SJSA1 (cell line): ENCODE measurements at regions not wholly inside any gene's neighbourhood (a gene's known extent, or its start where the extent isn't known, plus 50 kb on each side); places are given as distances from the start of the nearest gene placed in this dataset.
A peak's percentile ranks its signal among the peaks of the same experiment; 100 is the strongest.

Experiments used
- DNase-seq, 2 experiments: peaks; one replicate each; pipeline ENCODE4 v3.0.0-alpha.2; 2015 to 2020; ENCODE audit warnings: low spot score in 2 of 2, low read depth in 1 of 2
- H3K27ac ChIP-seq: fragments of 250-450 bp; sonication (Bioruptor Pico); 2 replicates; pipeline ENCODE4 v1.5.1; 2020; ENCODE audit warnings: mild to moderate bottlenecking, moderate library complexity
- H3K27me3 ChIP-seq: fragments of 250-450 bp; sonication (Bioruptor Pico); replicated peaks from 2 replicates; pipeline ENCODE4 v1.5.1; 2020; ENCODE audit warnings: mild to moderate bottlenecking, moderate library complexity
- H3K36me3 ChIP-seq: fragments of 250-450 bp; sonication (Bioruptor Pico); 2 replicates; pipeline ENCODE4 v1.5.1; 2020; ENCODE audit warnings: mild to moderate bottlenecking
- H3K4me1 ChIP-seq: fragments of 250-450 bp; sonication (Bioruptor Pico); replicated peaks from 2 replicates; pipeline ENCODE4 v1.6.1; 2021; ENCODE audit warnings: mild to moderate bottlenecking
- H3K4me3 ChIP-seq: fragments of 250-450 bp; sonication (Bioruptor Pico); 2 replicates; pipeline ENCODE4 v1.5.1; 2020; ENCODE audit warnings: mild to moderate bottlenecking
- H3K9me3 ChIP-seq: fragments of 250-450 bp; sonication (Bioruptor Pico); replicated peaks from 2 replicates; pipeline ENCODE4 v1.5.1; 2020; ENCODE audit warnings: mild to moderate bottlenecking

DNA sequence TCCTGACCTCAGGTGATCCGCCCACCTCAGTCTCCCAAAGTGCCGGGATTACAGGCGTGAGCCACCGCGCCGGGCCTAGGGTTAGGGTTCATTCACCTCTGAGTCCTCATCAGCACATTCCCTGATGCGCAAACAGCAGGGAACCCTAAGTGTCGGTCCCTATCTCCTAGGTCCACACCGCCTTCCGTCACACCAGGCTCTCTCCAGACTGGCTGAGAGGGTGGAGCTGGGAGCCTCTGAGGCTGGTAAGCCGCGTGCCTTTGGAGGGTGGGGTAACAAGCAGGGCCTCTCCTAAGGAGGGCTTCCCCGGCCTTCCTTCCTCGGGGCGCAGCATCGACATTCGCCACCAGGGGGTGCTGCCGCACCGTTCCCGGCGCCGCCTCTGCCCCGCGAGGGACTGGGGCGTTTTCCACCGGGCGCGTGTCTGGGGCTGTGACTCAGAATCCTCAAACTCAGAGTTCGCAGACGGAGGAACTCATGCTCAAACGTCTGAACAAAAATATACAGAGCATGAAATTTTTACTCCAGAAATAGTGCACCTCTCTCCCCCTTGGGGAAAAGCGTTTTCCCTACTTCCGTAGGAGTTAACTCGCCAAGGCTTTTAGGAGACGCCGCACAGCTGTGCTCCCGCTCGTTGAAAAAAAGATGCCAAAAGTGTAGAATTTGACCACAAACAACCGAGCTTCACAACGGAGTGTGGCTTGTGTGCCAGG lies 63.9 kb upstream of the ASAP2 start:
- no peaks in the 10 kb centered on the region for H3K9me3 ChIP-seq
- peak; percentile 88 to 97 for DNase-seq
- peaks cover 10% of the 10 kb centered on the region for H3K4me1 ChIP-seq
- H3K27me3 ChIP-seq, result no peaks in the 10 kb centered on the region
- 0 out of 2 replicates have a peak overlapping the region, but pooled peaks have one; percentile 2 for H3K4me3 ChIP-seq
- H3K36me3 ChIP-seq, result no peaks in the 10 kb centered on the region
- H3K27ac ChIP-seq, result no peak overlapping the region

DNA sequence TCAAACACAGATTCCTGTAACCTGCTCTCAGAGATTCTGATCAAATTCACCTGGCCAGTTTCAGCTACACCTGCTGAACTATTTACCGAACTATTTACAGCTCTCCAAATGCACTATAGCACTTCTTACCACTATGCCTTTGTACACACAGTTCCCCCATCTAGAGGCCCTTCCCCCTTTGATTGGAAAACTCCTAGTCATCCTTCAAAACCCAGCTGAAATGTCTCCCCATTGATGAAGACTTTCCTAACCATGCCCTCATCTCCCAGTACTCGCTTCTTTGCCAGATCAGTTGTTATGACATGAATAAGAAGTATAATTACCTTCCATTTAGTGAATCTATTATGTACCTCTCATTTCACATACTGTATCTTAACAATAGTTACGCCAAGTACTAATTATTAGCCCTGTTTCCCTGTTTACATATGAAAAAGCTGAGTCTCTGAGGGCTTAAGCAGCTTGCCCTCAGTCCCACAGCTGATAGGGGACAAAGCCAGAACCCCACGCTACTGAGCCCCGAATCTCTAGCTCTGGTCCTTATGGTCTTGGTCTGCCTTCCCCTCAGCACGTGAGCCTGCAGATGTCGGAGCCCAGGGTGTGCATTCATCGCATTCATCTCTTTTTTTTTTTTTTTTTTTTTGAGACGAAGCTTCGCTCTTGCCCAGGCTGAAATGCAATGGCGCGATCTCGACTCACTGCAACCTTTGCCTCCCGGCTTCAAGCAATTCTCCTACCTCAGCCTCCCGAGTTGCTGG lies 64.7 kb upstream of the ASAP2 start:
- Histone ChIP-seq H3K36me3 (no peaks in the 10 kb centered on the region), H3K4me1 (peaks cover 10% of the 10 kb centered on the region), H3K27me3 (no peaks in the 10 kb centered on the region), H3K9me3 (no peaks in the 10 kb centered on the region), H3K4me3 (no peak overlapping the region), H3K27ac (no peak overlapping the region)
- DNase-seq, result no peak

DNA sequence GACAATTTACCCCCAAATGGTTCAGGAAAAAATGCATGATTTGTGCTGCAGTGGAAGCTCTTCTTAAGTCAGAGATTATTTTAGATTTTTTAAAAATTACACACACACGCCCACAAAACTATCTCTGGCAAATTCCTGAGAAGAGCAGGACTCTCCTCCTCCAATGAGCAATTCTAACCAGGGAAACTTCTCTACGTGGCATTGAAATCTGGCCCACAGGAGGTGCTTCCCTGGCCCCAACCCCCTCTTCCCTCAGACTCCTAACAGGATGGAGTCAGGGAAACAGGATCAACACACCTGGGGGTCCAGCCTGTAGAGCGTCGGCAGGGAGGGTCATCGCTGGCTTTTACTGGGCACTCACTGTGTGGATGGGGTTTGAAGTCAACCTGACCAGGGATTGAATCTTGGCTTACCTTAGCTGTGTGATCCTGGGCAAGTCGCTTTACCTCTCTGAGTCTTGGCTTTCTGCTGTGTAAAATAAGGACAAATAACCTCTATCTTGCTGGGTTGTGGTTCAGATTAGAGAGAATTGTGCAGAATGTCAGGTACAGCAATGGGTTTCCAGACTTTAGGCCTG lies 65.4 kb upstream of the ASAP2 start:
- H3K27me3 ChIP-seq, result no peaks in the 10 kb centered on the region
- no peak overlapping the region for H3K4me3 ChIP-seq
- H3K4me1 ChIP-seq, result peaks cover 10% of the 10 kb centered on the region
- no peak overlapping the region for H3K27ac ChIP-seq
- H3K9me3 ChIP-seq, result no peaks in the 10 kb centered on the region
- no peak for DNase-seq
- no peaks in the 10 kb centered on the region for H3K36me3 ChIP-seq

DNA sequence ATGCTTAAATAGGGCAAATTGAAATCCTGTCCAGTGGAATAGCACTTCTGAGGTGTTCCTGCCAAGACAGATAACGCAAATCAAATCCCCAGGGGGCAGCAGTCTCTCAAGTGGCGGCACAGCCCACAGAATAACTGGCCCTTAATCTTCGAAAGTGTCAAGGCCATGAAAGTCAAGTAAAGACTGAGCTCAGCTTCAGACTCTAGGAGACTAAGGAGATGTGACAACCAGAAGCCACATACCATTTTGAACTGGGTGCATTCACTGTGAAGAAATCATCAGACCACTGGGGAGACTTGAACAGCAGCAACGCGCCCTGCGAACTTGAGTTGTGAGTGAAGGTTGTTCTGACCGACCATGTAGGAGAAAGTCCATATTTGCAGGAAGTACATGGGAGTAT lies 66.0 kb upstream of the ASAP2 start:
- H3K27me3 ChIP-seq, result no peaks in the 10 kb centered on the region
- H3K36me3 ChIP-seq, result no peaks in the 10 kb centered on the region
- no peaks in the 10 kb centered on the region for H3K9me3 ChIP-seq
- DNase-seq, result no peak
- H3K4me1 ChIP-seq, result peaks cover 10% of the 10 kb centered on the region
- no peak overlapping the region for H3K27ac ChIP-seq
- H3K4me3 ChIP-seq, result no peak overlapping the region

DNA sequence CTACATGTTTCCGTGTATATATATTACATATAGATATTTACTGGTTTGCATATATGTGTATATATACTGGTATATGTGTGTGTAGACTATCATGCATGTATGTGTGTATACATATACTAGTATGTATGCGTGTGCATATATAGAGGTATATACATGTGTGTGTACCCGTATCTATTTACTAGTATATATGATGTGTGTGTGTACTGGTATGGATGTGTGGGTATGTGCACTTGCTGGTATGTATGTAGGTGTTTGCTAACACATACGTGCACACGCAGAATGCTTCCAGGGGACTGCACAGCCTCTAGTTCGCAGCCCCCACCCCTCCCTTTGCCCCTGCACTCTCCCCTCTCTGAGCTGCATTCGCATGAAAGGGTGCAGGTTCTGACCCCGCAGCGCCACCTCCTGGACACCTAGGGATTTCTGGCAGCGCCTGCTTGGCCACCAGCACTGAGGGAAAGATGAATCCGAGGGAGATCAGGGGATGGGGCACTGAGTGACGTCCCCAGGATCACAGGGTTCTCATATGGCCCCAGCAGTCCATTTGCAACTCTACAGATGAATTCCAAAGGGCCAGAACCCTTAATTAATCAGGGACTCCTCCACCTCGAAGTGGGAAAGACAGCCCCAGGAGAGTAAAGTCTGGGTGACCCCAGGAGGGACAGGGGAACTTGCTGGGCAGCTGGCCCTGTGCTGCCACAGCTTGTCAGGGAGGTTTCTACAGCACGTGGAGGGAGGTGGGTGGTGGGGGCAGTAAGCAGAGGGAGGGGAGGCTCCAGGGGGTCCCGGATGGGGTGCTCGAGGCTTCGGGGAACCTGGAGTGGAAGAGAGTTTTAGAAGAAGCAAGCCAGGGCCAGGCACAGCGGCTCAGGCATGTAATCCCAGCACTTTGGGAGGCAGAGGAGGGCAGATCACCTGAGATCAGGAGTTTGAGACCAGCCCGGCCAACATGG lies 66.8 kb upstream of the ASAP2 start:
- no peaks in the 10 kb centered on the region for H3K36me3 ChIP-seq
- peaks cover 10% of the 10 kb centered on the region for H3K4me1 ChIP-seq
- no peaks in the 10 kb centered on the region for H3K9me3 ChIP-seq
- no peak overlapping the region for H3K4me3 ChIP-seq
- peak; percentile 65 to 80 for DNase-seq
- no peak overlapping the region for H3K27ac ChIP-seq
- H3K27me3 ChIP-seq, result no peaks in the 10 kb centered on the region

GRCh38 chr2:9137379-9138150 lies 69.0 kb upstream of the ASAP2 start:
- no peak for DNase-seq
- Histone ChIP-seq H3K9me3 (no peaks in the 10 kb centered on the region; the same call in 1 of the 2 replicates), H3K27ac (no peak overlapping the region), H3K27me3 (no peaks in the 10 kb centered on the region), H3K4me3 (no peak overlapping the region), H3K4me1 (peaks cover 3% of the 10 kb centered on the region), H3K36me3 (no peaks in the 10 kb centered on the region)

DNA sequence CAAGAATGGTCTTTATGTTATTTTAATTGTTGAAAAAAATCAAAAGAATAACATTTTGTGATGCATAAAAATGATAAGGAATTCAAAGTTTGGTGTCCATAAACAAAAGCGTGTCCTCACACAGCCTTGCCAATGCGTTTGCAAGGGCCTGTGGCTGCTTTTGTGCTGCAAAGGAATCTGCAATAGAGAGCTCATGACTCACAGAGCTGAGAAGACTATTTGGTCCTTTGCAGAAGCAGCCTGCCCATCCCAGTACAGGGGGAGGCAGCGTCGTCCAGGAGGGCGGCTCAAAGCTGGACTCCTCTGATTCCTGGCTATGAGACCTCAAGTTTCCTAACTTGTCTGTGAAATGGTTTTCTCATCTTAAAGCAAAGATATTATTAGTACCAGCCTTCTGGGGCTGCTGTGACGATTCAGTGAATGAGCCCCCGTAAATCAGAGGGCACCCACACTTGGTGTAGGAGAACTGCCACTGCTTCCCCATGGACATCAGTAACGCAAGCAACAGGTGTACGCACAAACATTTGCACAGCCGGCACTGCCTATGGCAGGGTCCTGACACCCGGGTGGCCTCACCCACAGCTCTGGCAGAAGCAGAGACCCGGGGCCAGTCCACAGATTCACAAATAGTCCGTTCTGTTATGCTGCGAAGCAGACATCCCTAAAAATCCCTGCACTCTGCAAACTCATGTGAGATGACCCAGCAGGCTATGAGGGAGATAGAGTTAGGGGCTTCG lies 70.6 kb upstream of the ASAP2 start:
- peak; percentile 47 to 64 for DNase-seq
- no peaks in the 10 kb centered on the region for H3K27me3 ChIP-seq
- H3K36me3 ChIP-seq, result no peaks in the 10 kb centered on the region
- H3K4me1 ChIP-seq, result no peaks in the 10 kb centered on the region; the same call in 1 of the 2 replicates
- no peak overlapping the region for H3K4me3 ChIP-seq
- H3K9me3 ChIP-seq, result no peaks in the 10 kb centered on the region; the same call in 1 of the 2 replicates
- no peak overlapping the region for H3K27ac ChIP-seq

DNA sequence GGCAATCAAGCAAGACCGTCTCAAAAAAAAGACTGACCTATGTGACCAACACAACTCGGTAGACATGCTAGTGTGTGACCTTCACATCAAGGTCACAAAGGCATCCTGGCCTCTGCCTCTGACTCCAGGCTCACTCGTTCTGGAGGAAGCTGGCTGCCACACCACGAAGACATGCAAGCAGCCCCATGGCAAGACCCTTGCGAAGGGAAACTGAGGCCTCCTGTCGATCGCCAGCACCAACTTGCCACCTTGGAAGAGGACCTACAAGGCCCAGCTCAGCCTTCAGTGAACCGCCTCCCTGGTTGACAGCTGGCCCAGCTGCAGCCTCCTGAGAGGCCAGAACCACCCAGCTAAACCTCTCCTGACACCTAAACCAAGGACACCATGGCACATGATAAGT lies 79.3 kb upstream of the ASAP2 start:
- DNase-seq, result no peak
- Histone ChIP-seq H3K9me3 (peaks cover 3% of the 10 kb centered on the region; the same call in 1 of the 2 replicates), H3K4me3 (no peak overlapping the region), H3K36me3 (no peaks in the 10 kb centered on the region), H3K27ac (no peak overlapping the region), H3K4me1 (no peaks in the 10 kb centered on the region), H3K27me3 (no peaks in the 10 kb centered on the region)

DNA sequence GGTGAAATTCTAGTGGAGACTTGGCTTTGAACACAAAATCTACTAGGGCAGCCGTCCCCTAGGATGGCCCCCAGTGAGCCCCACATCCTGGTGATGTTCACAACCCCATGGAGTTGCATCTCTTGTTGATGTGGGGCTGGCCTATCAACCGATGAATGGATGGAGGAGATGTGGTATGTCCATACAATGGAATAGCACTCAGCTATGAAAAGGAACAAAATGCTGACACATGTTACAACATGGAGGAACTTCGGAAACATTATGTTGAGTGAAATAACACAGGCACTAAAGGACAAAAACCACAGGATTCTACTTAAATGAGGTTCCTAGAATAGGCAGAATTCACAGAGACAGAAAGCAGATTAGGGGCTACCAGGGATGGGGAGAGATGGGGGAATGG lies 80.1 kb upstream of the ASAP2 start:
- H3K9me3 ChIP-seq, result peaks cover 3% of the 10 kb centered on the region; the same call in 1 of the 2 replicates
- no peak for DNase-seq
- no peak overlapping the region for H3K4me3 ChIP-seq
- H3K27ac ChIP-seq, result no peak overlapping the region
- H3K4me1 ChIP-seq, result no peaks in the 10 kb centered on the region
- H3K27me3 ChIP-seq, result no peaks in the 10 kb centered on the region
- H3K36me3 ChIP-seq, result no peaks in the 10 kb centered on the region

DNA sequence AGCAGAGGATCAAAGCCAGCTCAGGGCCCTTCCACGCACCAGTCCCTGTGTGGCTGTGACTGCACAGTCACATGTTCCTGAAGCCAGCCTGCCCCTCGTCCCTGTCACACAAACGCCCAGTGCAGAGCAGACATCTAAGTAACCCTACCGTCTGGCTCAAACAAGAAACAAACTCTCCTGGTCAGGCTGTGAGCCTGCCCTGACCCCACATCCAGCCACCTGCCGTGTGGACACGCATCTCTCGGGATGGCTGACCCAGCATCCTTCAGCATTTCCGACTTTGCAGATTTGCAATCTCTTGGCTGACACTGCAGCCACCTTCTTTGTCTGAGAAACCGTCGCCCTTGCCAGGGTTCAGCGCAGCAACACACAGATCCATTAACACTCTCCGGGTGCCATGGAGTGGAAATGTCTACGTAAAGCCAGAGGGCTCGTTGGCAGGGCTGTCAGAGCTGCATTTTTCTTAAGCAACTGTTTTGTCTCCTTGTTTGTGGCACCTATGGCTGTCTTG lies 82.3 kb upstream of the ASAP2 start:
- Histone ChIP-seq H3K9me3 (peaks cover 3% of the 10 kb centered on the region; the same call in 1 of the 2 replicates), H3K27ac (no peak overlapping the region), H3K4me3 (no peak overlapping the region), H3K4me1 (no peaks in the 10 kb centered on the region), H3K36me3 (no peaks in the 10 kb centered on the region), H3K27me3 (no peaks in the 10 kb centered on the region)
- no peak for DNase-seq

GRCh38 chr2:9123069-9123468 lies 83.5 kb upstream of the ASAP2 start:
- no peak for DNase-seq

GRCh38 chr2:9122367-9122766 lies 84.2 kb upstream of the ASAP2 start:
- no peak overlapping the region for H3K27ac ChIP-seq
- H3K36me3 ChIP-seq, result no peaks in the 10 kb centered on the region
- H3K9me3 ChIP-seq, result peaks cover 3% of the 10 kb centered on the region; the same call in 1 of the 2 replicates
- no peaks in the 10 kb centered on the region for H3K27me3 ChIP-seq
- H3K4me3 ChIP-seq, result no peak overlapping the region
- no peaks in the 10 kb centered on the region for H3K4me1 ChIP-seq
- DNase-seq, result no peak

More at GRCh38 chr2:9123069-9123468, 83.5 kb upstream of the ASAP2 start:
- Histone ChIP-seq H3K4me3 (no peak overlapping the region), H3K4me1 (no peaks in the 10 kb centered on the region), H3K36me3 (no peaks in the 10 kb centered on the region), H3K9me3 (peaks cover 3% of the 10 kb centered on the region; the same call in 1 of the 2 replicates), H3K27me3 (no peaks in the 10 kb centered on the region), H3K27ac (no peak overlapping the region)
